ENCODE measurements at regions not wholly inside any gene's neighbourhood (a gene's known extent, or its start where the extent isn't known, plus 50 kb on each side); places are given as distances from the start of the nearest gene placed in this dataset.

- no peak for TF ChIP-seq GABPA (IDR thresholded peaks at IDR 0.05; ENCODE audit: low read depth)
- no peak for TF ChIP-seq POLR2A (IDR thresholded peaks at IDR 0.05; ENCODE audit: low read depth, low read length)
Measured at GRCh38 chr6:91731939-91732338, 1145.1 kb upstream of the MAP3K7 start.

All from GM12878 (cell line).